ENCODE measurements at regions not wholly inside any gene's neighbourhood (a gene's known extent, or its start where the extent isn't known, plus 50 kb on each side); places are given as distances from the start of the nearest gene placed in this dataset.

- H3K9me3 ChIP-seq (ENCODE audit: control insufficient read depth, insufficient read depth, low read depth, low read length), result no peaks in the 10 kb centered on the region
- ChIA-PET POLR2A (no interaction called here), CTCF (interaction anchor here (0.7 kb wide), 1 partner anchor 38 kb away, joined by 3 read pairs; no protein-coding TSS in a partner anchor)
- H3K36me3 ChIP-seq (ENCODE audit: control insufficient read depth in 2 of 2, insufficient read depth in 1 of 2, low read length in 2 of 2), result no peaks in the 10 kb centered on the region
- TF ChIP-seq ZIC2 (tag by site-specific recombination; IDR thresholded peaks at IDR 0.05) (no peak), MZF1 (tag by site-specific recombination; IDR thresholded peaks at IDR 0.05; ENCODE audit: borderline replicate concordance) (no peak), BCL6B (tag by site-specific recombination; IDR thresholded peaks at IDR 0.05) (no peak), SP7 (tag by site-specific recombination; IDR thresholded peaks at IDR 0.05) (no peak), ZBTB48 (tag by site-specific recombination; IDR thresholded peaks at IDR 0.05) (no peak), ZFP69B (tag by site-specific recombination; IDR thresholded peaks at IDR 0.05) (no peak), ZNF571 (tag by site-specific recombination; IDR thresholded peaks at IDR 0.05) (no peak), ZNF239 (tag by site-specific recombination; IDR thresholded peaks at IDR 0.05) (no peak), GLI2 (tag by site-specific recombination; IDR thresholded peaks at IDR 0.05; ENCODE audit: borderline replicate concordance, low read depth) (no peak), BCL11B (tag by site-specific recombination; IDR thresholded peaks at IDR 0.05; ENCODE audit: low read depth) (no peak), RBAK (tag by site-specific recombination; IDR thresholded peaks at IDR 0.05) (no peak), ZNF561 (tag by site-specific recombination; IDR thresholded peaks at IDR 0.05; ENCODE audit: borderline replicate concordance) (no peak), ZNF514 (tag by site-specific recombination; IDR thresholded peaks at IDR 0.05) (no peak)
- H3K4me3 ChIP-seq (ENCODE audit: low read depth, low read length), result no peak overlapping the region
- H3K4me1 ChIP-seq (ENCODE audit: control insufficient read depth, insufficient read depth, low read length), result no peaks in the 10 kb centered on the region
- no peak overlapping the region for H3K27ac ChIP-seq (ENCODE audit: extremely low read depth, low read depth, low read length)
Observed at GRCh38 chr14:99069946-99070345, 202.1 kb downstream of the BCL11B start.

- no peak overlapping the region for H3K27ac ChIP-seq (ENCODE audit: extremely low read depth, low read depth, low read length)
- no peak overlapping the region for H3K4me3 ChIP-seq (ENCODE audit: low read depth, low read length)
- TF ChIP-seq ZBTB6 (tag by site-specific recombination; IDR thresholded peaks at IDR 0.05) (no peak), ZFP69B (tag by site-specific recombination; IDR thresholded peaks at IDR 0.05) (no peak), ZNF549 (tag by site-specific recombination; IDR thresholded peaks at IDR 0.05) (no peak), MZF1 (tag by site-specific recombination; IDR thresholded peaks at IDR 0.05; ENCODE audit: borderline replicate concordance) (no peak), ZNF169 (tag by site-specific recombination; IDR thresholded peaks at IDR 0.05) (no peak), ZBTB17 (tag by site-specific recombination; IDR thresholded peaks at IDR 0.05) (no peak), KLF16 (tag by site-specific recombination; IDR thresholded peaks at IDR 0.05) (no peak), ZNF248 (tag by site-specific recombination; IDR thresholded peaks at IDR 0.05) (no peak), KLF7 (tag by site-specific recombination; IDR thresholded peaks at IDR 0.05; ENCODE audit: borderline replicate concordance) (no peak), HOXD13 (CRISPR knock-in tag; IDR thresholded peaks at IDR 0.05; ENCODE audit: borderline replicate concordance) (no peak), ZNF621 (tag by site-specific recombination; IDR thresholded peaks at IDR 0.05) (no peak), ZIC2 (tag by site-specific recombination; IDR thresholded peaks at IDR 0.05) (no peak)
- TF ChIP-seq, protein P1, sequence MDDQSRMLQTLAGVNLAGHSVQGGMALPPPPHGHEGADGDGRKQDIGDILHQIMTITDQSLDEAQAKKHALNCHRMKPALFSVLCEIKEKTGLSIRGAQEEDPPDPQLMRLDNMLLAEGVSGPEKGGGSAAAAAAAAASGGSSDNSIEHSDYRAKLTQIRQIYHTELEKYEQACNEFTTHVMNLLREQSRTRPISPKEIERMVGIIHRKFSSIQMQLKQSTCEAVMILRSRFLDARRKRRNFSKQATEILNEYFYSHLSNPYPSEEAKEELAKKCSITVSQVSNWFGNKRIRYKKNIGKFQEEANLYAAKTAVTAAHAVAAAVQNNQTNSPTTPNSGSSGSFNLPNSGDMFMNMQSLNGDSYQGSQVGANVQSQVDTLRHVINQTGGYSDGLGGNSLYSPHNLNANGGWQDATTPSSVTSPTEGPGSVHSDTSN (CRISPR knock-in tag; IDR thresholded peaks at IDR 0.05), result no peak
- TF ChIP-seq, protein P2, sequence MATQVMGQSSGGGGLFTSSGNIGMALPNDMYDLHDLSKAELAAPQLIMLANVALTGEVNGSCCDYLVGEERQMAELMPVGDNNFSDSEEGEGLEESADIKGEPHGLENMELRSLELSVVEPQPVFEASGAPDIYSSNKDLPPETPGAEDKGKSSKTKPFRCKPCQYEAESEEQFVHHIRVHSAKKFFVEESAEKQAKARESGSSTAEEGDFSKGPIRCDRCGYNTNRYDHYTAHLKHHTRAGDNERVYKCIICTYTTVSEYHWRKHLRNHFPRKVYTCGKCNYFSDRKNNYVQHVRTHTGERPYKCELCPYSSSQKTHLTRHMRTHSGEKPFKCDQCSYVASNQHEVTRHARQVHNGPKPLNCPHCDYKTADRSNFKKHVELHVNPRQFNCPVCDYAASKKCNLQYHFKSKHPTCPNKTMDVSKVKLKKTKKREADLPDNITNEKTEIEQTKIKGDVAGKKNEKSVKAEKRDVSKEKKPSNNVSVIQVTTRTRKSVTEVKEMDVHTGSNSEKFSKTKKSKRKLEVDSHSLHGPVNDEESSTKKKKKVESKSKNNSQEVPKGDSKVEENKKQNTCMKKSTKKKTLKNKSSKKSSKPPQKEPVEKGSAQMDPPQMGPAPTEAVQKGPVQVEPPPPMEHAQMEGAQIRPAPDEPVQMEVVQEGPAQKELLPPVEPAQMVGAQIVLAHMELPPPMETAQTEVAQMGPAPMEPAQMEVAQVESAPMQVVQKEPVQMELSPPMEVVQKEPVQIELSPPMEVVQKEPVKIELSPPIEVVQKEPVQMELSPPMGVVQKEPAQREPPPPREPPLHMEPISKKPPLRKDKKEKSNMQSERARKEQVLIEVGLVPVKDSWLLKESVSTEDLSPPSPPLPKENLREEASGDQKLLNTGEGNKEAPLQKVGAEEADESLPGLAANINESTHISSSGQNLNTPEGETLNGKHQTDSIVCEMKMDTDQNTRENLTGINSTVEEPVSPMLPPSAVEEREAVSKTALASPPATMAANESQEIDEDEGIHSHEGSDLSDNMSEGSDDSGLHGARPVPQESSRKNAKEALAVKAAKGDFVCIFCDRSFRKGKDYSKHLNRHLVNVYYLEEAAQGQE (tag by site-specific recombination; IDR thresholded peaks at IDR 0.05), result no peak
- TF ChIP-seq, protein P3, sequence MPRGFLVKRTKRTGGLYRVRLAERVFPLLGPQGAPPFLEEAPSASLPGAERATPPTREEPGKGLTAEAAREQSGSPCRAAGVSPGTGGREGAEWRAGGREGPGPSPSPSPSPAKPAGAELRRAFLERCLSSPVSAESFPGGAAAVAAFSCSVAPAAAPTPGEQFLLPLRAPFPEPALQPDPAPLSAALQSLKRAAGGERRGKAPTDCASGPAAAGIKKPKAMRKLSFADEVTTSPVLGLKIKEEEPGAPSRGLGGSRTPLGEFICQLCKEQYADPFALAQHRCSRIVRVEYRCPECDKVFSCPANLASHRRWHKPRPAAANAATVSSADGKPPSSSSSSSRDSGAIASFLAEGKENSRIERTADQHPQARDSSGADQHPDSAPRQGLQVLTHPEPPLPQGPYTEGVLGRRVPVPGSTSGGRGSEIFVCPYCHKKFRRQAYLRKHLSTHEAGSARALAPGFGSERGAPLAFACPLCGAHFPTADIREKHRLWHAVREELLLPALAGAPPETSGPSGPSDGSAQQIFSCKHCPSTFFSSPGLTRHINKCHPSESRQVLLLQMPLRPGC (tag by site-specific recombination; IDR thresholded peaks at IDR 0.05), result no peak
- no peaks in the 10 kb centered on the region for H3K9me3 ChIP-seq (ENCODE audit: control insufficient read depth, insufficient read depth, low read depth, low read length)
- POLR2A ChIA-PET, result no interaction called here
- no peaks in the 10 kb centered on the region for H3K36me3 ChIP-seq (ENCODE audit: control insufficient read depth in 2 of 2, insufficient read depth in 1 of 2, low read length in 2 of 2)
- H3K4me1 ChIP-seq (ENCODE audit: control insufficient read depth, insufficient read depth, low read length), result no peaks in the 10 kb centered on the region
- CTCF ChIA-PET, result no interaction called here
Observed at GRCh38 chr14:99072433-99072832, 199.6 kb downstream of the BCL11B start.
